GM12865 (cell line): ENCODE measurements at regions not wholly inside any gene's neighbourhood (a gene's known extent, or its start where the extent isn't known, plus 50 kb on each side); places are given as distances from the start of the nearest gene placed in this dataset.
"Not testable (repeated sequence)": the region's sequence is repeated elsewhere in the genome, so short reads cannot be mapped to it uniquely, and the experiment has no call there.

Experiments used
- DNase-seq: peaks from one replicate; pipeline ENCODE4 v3.0.0; 2010; ENCODE audit warnings: low read depth
- H3K4me3 ChIP-seq: 2 replicates; pipeline ENCODE4 v1.5.1; 2011; ENCODE audit warnings: mild to moderate bottlenecking, low read depth, low read length, control low read depth
- TF ChIP-seq, protein P1 (sequence below): IDR thresholded peaks from 2 replicates; pipeline ENCODE4 v1.5.1; 2011; ENCODE audit warnings: low read length, control low read depth, low read depth, inconsistent platforms; ENCODE audit not compliant: insufficient read depth; ENCODE audit errors: missing control alignments

GRCh38 chr2:145792745-145793144, 1272.8 kb upstream of the ZEB2 start:
- TF ChIP-seq, protein P1, sequence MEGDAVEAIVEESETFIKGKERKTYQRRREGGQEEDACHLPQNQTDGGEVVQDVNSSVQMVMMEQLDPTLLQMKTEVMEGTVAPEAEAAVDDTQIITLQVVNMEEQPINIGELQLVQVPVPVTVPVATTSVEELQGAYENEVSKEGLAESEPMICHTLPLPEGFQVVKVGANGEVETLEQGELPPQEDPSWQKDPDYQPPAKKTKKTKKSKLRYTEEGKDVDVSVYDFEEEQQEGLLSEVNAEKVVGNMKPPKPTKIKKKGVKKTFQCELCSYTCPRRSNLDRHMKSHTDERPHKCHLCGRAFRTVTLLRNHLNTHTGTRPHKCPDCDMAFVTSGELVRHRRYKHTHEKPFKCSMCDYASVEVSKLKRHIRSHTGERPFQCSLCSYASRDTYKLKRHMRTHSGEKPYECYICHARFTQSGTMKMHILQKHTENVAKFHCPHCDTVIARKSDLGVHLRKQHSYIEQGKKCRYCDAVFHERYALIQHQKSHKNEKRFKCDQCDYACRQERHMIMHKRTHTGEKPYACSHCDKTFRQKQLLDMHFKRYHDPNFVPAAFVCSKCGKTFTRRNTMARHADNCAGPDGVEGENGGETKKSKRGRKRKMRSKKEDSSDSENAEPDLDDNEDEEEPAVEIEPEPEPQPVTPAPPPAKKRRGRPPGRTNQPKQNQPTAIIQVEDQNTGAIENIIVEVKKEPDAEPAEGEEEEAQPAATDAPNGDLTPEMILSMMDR = no peak
- no peak overlapping the region for H3K4me3 ChIP-seq
- DNase-seq = no peak

DNA sequence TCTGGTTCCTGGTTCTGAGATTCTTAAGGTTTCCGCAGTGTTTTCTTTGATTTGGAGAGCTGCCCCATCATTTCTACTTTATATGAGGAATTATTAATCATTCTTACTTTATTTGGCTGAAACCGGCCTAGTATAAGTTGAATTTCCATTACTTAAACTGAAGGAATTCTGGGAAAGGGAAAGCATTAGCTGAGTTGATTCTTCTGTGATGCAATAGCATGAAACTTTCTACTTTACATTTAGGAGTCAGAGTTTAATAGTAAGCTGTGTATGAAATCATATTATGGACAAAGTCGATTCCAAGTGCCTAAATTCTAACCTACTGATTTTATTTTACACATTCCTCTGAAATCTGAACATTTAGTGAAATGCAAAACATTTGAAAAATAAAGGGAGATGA, 1269.7 kb upstream of the ZEB2 start:
- no peak overlapping the region for H3K4me3 ChIP-seq
- TF ChIP-seq, protein P1 = no peak
- DNase-seq = no peak

- H3K4me3 ChIP-seq, DNase-seq: not testable (repeated sequence)
Measured at GRCh38 chr2:145787597-145788361, 1267.9 kb upstream of the ZEB2 start.

DNA sequence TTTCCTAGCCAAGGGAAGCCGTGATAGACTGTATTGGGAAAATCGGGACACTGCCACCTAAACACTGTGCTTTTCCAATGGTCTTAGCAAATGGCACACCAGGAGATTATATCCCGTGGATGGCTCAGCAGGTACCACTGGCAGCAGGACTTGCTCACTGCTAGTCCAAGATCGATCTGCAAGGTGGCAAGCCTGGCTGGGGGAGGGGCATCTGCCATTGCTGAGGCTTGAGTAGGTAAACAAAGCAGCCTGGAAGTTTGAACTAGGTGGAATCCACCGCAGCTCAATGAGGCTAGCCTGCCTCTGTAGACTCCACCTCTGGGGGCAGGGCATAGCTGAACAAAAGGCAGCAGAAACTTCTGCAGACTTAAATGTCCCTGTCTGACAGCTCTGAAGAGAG, 1262.7 kb upstream of the ZEB2 start:
- not testable (repeated sequence) for H3K4me3 ChIP-seq, DNase-seq

DNA sequence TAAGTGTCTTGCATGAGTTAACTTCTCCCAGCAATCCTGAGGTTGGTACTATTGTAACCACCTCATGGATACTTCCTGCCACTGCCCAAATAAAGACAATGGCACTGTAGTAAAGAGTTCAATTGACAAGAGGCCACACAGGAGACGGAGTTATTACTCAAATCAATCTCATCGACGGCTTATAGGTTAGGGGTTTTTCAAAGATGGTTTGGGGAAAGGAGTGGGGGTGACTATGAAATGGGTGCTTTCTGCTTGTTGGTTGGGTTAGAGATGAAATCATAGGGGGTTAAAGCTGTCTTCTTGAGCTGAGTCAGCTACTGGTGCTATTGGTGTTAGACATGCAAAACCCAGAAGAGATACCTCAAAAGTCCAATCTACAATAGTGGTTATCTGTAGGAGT, 1258.0 kb upstream of the ZEB2 start:
- no peak overlapping the region for H3K4me3 ChIP-seq
- peak; percentile 4 for DNase-seq
- TF ChIP-seq, protein P1 = no peak

GRCh38 chr2:145777297-145777696, 1257.4 kb upstream of the ZEB2 start:
- DNase-seq = no peak
- TF ChIP-seq, protein P1 = no peak
- no peak overlapping the region for H3K4me3 ChIP-seq

DNA sequence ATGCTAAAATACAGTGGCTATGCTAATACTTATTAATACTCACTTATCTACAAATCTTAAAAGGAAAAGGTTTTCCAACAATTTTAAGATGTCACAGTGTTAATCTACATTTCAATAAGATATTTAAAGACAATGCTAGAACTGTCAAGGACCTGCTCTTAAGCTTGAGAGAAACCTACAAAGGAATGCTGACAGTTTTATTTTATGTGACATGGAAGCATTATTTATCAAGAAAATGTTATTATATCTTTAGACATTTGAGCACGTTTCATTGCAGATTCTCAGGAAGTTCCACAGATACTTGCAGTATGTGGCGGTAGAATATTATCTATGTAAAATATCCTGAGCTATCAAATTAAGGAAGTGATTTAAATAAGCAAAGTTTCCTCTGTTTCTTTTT, 1255.7 kb upstream of the ZEB2 start:
- TF ChIP-seq, protein P1 = no peak
- no peak for DNase-seq
- H3K4me3 ChIP-seq = no peak overlapping the region

- no peak overlapping the region for H3K4me3 ChIP-seq
- TF ChIP-seq, protein P1 = no peak
- peak; percentile 29 for DNase-seq
Measured at GRCh38 chr2:145771525-145771924, 1251.6 kb upstream of the ZEB2 start.
